MM.1S (cell line): ENCODE measurements at regions not wholly inside any gene's neighbourhood (a gene's known extent, or its start where the extent isn't known, plus 50 kb on each side); places are given as distances from the start of the nearest gene placed in this dataset.

Experiments
- EZH2 ChIP-seq: fragments of 300-600 bp; sonication (generic); optimal IDR thresholded peaks from 2 replicates; pipeline ENCODE3; 2017; ENCODE audit warnings: low read depth, mild to moderate bottlenecking, antibody characterized with exemption, low read length, mixed read lengths
- EZH2phosphoT487 ChIP-seq: fragments of 300-600 bp; sonication (generic); IDR thresholded peaks from 2 replicates; pipeline ENCODE4 v1.6.1; 2018; ENCODE audit warnings: antibody characterized with exemption, low read length
- TF ChIP-seq, protein P1 (sequence below): fragments of 300-600 bp; sonication (generic); IDR thresholded peaks from 2 replicates; pipeline ENCODE4 v1.5.1; 2016; ENCODE audit warnings: antibody characterized with exemption, low read length, mixed read lengths

DNA sequence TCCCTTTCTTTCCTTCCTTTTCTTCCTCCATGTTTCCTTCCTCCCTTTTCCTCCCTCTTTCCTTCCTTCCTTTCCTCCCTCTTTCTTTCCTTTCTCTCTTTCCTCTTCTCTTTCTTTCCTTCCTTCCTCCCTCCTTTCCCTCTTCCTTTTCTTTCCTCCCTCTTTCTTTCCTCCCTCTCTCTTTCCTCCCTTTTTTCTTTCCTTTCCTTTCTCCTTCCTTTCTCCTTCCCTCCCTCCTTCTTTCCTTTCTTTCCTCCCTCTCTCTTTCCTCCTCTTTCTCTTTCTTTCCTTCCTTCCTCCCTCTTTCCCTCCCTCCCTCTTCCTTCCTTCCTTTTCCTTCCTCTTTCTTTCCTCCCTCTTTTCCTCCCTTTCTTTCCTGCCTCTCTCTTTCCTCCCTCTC lies 86.3 kb upstream of the FERMT1 start:
- TF ChIP-seq, protein P1, sequence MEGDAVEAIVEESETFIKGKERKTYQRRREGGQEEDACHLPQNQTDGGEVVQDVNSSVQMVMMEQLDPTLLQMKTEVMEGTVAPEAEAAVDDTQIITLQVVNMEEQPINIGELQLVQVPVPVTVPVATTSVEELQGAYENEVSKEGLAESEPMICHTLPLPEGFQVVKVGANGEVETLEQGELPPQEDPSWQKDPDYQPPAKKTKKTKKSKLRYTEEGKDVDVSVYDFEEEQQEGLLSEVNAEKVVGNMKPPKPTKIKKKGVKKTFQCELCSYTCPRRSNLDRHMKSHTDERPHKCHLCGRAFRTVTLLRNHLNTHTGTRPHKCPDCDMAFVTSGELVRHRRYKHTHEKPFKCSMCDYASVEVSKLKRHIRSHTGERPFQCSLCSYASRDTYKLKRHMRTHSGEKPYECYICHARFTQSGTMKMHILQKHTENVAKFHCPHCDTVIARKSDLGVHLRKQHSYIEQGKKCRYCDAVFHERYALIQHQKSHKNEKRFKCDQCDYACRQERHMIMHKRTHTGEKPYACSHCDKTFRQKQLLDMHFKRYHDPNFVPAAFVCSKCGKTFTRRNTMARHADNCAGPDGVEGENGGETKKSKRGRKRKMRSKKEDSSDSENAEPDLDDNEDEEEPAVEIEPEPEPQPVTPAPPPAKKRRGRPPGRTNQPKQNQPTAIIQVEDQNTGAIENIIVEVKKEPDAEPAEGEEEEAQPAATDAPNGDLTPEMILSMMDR: no peak
- TF ChIP-seq EZH2phosphoT487 (no peak), EZH2 (no peak)
